GM21367 (cell line): ENCODE measurements at regions not wholly inside any gene's neighbourhood (a gene's known extent, or its start where the extent isn't known, plus 50 kb on each side); places are given as distances from the start of the nearest gene placed in this dataset.
"Not testable (repeated sequence)": the region's sequence is repeated elsewhere in the genome, so short reads cannot be mapped to it uniquely, and the experiment has no call there.

Experiments
- ATAC-seq: cut with Tn5 transposase; IDR thresholded peaks from one replicate; pipeline ENCODE4 v1.9.1; 2021; ENCODE audit not compliant: unreplicated experiment

- ATAC-seq = no peak
These were observed 184.4 kb upstream of the TMEM45B start for GRCh38 chr11:129631201-129631600.

DNA sequence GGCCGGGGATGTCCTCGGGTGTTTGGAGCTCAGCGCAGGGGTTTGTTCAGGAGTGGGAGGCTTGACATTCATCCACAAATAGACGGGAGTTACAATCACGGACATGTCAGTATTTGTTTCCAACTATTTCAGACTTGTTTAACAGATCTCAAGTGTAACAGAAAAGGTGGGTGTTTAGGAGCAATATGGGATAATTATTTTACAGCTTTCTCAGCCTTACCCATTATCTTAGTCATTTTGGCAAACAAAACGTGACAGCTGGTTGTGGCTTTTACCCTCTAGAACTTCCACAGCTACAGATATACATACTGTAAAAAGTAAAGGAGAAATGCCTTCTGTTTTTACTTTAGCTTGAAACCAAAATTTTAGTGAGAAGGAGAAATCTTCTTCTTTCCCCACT is 178.7 kb upstream of the TMEM45B start:
- ATAC-seq = no peak

DNA sequence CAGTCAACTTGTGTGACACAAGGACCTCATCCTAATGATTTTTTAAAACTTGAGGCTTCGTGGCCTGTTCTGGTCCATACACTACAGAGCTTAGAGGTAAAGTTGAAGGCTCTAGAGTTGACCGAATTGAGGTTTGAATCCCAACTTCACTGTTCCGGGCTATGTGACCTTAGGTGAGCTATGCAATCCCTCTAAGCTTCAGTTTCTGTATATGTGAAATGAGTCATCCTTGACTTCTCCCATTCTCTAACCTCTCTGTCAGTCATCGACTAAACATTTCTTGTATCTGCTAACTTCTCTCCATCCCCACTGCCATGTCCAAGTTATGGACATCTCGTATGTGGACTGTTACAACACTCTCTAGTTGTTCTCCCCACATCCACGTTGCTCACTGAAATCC is 178.2 kb upstream of the TMEM45B start:
- no peak for ATAC-seq

DNA sequence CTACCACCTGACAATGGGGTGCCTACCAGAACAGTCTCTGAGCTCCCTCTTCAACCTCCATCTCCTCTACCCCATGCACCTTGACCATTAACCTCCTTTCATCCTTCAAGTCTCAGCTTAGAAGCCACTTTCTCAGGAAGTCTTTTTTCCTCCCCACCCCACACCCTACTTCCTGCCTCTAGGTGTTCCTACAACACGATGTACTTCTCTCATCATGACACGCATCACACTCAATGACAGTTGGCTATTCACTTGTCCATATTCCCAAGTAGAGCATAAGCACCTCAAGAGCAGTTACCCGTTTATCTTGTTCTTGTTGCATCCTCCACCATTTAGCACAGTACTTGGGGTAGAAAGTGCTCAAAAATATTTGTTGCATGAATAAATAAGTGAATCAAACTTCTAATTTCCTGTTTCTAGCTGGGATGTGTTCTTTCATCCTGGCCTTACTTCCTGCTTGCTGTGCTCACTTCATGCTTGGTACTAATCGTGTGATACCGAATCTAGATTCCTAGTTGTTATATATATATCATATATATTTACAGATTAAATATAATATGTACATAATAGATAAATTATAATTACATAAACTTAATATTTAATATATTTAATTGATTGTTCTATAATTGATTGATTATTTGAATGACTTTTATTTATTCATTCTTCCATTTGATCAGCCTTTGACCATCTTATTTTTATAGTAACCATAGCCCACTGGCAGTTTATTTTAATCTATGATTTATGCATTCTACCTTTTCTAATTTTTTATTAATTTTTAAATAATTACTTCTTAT is 177.5 kb upstream of the TMEM45B start:
- no peak for ATAC-seq

DNA sequence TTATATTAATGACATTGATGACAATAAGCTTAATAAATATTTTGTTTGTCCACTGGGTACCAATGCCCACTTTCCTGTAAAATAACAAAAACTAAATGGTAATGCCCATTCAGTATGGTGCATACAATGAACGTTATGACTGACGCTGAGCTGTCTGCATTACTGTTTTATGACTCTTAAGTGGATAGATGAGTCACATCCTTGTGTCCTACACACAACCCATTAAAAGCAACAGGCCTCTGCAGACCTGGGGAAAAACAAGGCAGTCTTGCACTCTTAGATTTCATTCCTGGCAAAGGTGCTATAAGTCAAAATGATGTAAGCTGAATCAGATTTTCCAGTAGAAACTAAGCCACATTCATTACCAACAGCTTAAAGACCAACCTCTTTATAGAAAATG is 176.3 kb upstream of the TMEM45B start:
- ATAC-seq = no peak

GRCh38 chr11:129640671-129641070 is 175.0 kb upstream of the TMEM45B start:
- ATAC-seq = no peak

GRCh38 chr11:129643031-129643721 is 172.5 kb upstream of the TMEM45B start:
- no peak for ATAC-seq

- ATAC-seq = no peak
These were observed 171.3 kb upstream of the TMEM45B start for GRCh38 chr11:129644326-129644725.

DNA sequence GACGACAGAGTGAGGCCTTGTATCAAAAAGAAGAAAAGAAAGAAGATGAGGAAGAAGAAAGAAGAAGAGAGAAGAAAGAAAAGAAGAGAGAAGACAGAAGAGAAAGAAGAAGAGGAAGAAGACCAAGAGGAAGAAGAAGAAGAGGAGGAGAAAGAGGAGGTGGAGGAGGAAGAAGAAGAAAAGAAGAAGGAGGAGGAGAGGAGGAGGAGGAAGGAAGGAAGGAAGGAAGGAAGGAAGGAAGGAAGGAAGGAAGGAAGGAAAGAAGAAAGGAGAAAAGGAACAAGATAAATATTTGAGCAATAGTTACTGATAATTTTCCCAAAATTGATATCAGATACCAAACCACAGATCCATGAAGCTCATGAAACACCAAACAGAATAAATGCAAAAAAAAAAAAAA is 169.7 kb upstream of the TMEM45B start:
- no peak for ATAC-seq

- not testable (repeated sequence) for ATAC-seq
These were observed 165.6 kb upstream of the TMEM45B start for GRCh38 chr11:129650044-129650443.

DNA sequence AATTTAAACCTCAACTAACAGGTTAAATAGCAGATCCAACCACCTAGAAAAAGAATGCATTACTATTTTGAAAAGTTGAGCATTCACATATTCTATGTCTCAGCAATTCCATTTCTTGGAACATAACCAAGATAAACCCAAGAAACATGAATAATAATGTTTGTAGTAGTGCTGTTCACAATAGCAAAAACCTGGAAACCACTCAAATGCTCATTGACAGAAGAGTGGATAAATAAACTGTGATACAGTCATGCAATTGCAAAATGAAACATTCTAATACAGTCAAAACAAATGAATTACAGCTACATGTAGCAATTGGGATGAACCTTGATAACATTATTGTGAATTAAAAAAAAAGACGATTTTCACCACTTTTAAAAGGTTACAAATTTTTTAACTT is 162.8 kb upstream of the TMEM45B start:
- ATAC-seq = no peak

DNA sequence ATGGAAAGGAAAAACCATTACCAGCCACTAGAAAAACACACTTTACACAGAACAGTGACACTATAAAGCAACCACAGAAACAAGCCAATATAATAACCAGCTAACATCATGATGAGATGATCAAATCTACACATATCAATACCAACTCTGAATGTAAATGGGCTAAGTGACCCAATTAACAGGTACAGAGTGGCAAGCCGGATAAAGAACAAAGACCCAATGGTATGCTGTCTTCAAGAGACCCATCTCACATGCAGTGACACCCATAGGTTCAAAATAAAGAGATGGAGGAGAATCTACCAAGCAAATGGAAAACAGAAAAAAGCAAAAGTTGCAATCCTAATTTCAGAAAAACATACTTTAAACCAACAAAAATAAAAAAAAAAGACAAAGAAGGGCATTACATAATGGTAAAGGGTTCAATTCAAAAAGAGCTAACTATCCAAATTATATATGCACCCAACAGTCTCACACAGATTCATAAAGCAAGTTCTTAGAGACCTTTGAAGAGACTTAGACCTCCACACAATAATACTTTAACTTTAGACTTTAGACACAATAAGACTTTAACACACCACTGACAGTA is 160.3 kb upstream of the TMEM45B start:
- no peak for ATAC-seq

- ATAC-seq = no peak
These were observed 157.7 kb upstream of the TMEM45B start for GRCh38 chr11:129657866-129658525.

DNA sequence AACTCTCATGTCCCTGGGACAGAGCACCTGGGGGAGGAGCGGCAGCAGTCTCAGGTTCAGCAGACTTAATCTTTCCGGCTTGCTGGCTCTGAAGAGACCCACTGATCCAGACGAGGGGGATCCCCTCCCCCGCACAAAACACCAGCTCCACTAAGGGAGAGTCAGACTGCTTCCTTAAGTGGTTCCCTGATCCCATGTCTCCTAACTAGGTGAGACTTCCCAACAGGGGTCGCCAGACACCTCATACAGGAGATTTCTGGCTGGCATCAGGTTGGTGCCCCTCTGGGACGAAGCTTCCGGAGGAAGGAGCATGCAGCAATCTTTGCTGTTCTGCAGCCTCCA is 157.2 kb upstream of the TMEM45B start:
- ATAC-seq = no peak

GRCh38 chr11:129680907-129681306 is 134.7 kb upstream of the TMEM45B start:
- no peak for ATAC-seq

- no peak for ATAC-seq
These were observed 134.1 kb upstream of the TMEM45B start for GRCh38 chr11:129681344-129682114.

DNA sequence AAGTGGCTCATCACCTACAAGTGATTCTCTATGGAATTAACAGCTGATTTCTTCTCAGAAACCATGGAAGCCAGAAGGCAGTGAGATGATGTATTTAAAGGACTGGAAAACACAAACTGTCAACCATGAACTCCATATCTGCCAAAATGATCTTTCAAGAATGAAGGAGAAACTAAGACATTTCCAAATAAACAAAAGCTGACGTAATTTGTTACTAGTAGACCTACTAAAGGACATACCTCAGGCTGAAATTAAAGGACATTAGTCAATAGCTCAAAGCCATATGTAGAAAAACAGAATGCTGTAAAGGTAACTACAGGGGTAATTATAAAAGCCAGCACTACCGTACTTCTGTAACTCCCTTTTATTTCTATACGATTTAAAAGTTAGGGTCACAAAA is 129.4 kb upstream of the TMEM45B start:
- ATAC-seq = no peak

- no peak for ATAC-seq
These were observed 124.5 kb upstream of the TMEM45B start for GRCh38 chr11:129691142-129691541.

- ATAC-seq = no peak
These were observed 121.1 kb upstream of the TMEM45B start for GRCh38 chr11:129694538-129694937.

DNA sequence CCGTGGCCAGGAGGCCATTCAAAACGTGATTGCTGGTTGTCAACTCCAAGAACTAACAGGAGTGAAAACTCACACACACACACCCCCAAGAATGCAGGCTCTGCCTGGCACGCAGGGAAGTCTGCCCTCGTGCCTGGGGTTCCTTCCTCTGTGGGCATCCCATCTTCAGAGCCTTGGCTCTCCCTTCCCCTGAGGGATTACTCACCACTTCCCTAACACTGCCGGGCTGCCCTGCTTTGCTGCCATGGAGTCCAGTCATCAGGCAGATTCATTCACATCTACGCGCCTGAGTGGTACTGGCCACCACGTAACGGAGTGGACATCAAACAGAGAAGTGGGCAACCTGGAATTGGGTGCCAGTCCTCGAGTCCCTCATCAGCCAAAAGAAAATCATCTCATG is 120.7 kb upstream of the TMEM45B start:
- ATAC-seq = no peak
